ENCODE measurements at regions not wholly inside any gene's neighbourhood (a gene's known extent, or its start where the extent isn't known, plus 50 kb on each side); places are given as distances from the start of the nearest gene placed in this dataset.
"Not testable (repeated sequence)": the region's sequence is repeated elsewhere in the genome, so short reads cannot be mapped to it uniquely, and the experiment has no call there.

DNA sequence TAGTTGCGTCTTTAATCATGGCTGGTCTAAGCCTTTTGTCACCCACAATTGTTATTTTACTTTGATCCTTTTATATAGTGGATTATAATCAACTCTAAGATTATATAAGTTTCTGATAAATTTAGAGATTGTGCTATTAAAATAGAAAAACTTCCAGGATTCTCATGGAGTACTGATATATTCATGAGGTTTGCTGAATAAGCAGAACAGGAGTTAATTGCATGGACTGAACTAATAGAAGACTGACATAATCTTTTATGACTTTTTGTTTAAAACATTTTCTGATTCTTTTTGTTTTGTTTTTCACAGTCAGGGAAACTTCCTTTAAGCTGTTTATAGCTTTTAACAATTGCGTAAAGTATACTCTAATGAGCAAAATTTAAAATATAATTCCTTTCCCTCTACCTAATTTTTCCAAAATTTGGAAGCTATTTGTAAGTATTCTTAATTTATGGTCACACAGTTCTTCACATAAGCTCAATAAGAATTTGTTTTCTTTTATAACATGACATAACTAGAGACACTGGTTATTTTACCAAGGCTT lies 129.9 kb upstream of the TMEM260 start:
- intact Hi-C loops (cut with micrococcal nuclease) = no loop called here
- Mint-ChIP-seq H3K4me1 (ENCODE audit: low read depth) (peaks cover 6% of the 10 kb centered on the region), H3K27me3 (ENCODE audit: insufficient read depth) (peaks cover 9% of the 10 kb centered on the region), H3K27ac (no peak overlapping the region), H3K9me3 (peaks cover 9% of the 10 kb centered on the region), H3K36me3 (ENCODE audit: low read depth) (no peaks in the 10 kb centered on the region), H3K4me3 (no peak overlapping the region)
- no peak for DNase-seq (ENCODE audit: low spot score)

DNA sequence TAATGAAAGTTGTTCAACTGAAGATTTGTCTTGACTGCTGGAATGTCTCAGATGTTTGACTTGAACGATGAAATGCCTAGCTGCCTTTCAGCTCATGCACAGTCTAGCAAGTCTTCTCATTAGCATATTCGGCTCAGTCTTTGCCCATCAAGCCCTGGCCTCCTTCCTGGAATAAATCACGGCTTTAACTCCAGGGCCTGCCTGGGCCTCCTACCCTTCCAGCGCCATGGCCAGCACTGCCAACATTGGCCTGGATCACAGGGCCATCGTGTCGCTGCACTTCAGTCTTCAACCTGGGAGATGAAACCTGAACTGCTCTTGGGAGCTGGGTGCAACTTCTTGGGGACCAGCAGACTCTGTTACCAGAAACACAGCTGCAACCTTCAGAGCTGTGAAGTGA lies 126.7 kb upstream of the TMEM260 start:
- Mint-ChIP-seq H3K36me3 (ENCODE audit: low read depth) (no peaks in the 10 kb centered on the region), H3K4me3 (no peak overlapping the region), H3K9me3 (peaks cover 9% of the 10 kb centered on the region), H3K4me1 (ENCODE audit: low read depth) (peaks cover 3% of the 10 kb centered on the region), H3K27me3 (ENCODE audit: insufficient read depth) (peaks cover 8% of the 10 kb centered on the region), H3K27ac (no peak overlapping the region)
- no peak for DNase-seq (ENCODE audit: low spot score)
- intact Hi-C loops (cut with micrococcal nuclease) = no loop called here

DNA sequence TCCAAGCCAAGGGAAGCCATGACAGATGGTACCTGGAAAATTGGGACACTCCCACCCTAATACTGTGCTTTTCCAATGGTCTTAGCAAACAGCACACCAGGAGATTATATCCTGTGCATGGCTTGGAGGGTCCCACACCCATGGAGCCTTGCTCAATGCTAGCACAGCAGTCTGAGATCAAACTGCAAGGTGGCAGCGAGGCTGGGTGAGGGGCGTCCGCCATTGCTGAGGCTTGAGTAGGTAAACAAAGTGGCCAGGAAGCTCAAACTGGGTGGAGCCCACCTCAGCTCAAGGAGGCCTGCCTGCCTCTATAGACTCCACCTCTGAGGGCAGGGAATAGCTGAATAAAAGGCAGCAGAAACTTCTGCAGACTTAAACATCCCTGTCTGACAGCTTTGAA lies 124.9 kb upstream of the TMEM260 start:
- H3K36me3 Mint-ChIP-seq (ENCODE audit: low read depth); H3K4me1 Mint-ChIP-seq (ENCODE audit: low read depth); DNase-seq (ENCODE audit: low spot score); H3K4me3 Mint-ChIP-seq; H3K9me3 Mint-ChIP-seq; intact Hi-C loops (cut with micrococcal nuclease); H3K27me3 Mint-ChIP-seq (ENCODE audit: insufficient read depth); H3K27ac Mint-ChIP-seq: not testable (repeated sequence)

DNA sequence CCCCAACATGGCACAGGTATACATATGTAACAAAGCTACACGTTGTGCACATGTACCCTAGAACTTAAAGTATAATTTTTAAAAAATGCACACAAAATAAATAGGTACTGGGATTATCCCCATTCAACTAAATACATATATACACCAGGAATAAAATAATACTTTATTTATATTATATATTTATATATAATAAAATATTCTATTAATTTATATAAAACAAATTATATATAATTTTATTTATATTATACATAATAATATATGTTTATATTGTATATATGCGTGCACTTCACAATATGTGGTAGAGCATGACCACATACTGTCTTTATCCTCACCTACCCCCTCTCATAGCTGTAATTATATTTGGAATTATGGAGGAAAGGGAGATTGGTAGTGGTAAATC lies 119.1 kb upstream of the TMEM260 start:
- H3K36me3 Mint-ChIP-seq (ENCODE audit: low read depth) = no peaks in the 10 kb centered on the region
- no peaks in the 10 kb centered on the region for H3K4me1 Mint-ChIP-seq (ENCODE audit: low read depth)
- no peaks in the 10 kb centered on the region for H3K9me3 Mint-ChIP-seq
- no peak for DNase-seq (ENCODE audit: low spot score)
- intact Hi-C loops (cut with micrococcal nuclease) = no loop called here
- no peak overlapping the region for H3K4me3 Mint-ChIP-seq
- no peak overlapping the region for H3K27ac Mint-ChIP-seq
- peaks cover 15% of the 10 kb centered on the region for H3K27me3 Mint-ChIP-seq (ENCODE audit: insufficient read depth)

DNA sequence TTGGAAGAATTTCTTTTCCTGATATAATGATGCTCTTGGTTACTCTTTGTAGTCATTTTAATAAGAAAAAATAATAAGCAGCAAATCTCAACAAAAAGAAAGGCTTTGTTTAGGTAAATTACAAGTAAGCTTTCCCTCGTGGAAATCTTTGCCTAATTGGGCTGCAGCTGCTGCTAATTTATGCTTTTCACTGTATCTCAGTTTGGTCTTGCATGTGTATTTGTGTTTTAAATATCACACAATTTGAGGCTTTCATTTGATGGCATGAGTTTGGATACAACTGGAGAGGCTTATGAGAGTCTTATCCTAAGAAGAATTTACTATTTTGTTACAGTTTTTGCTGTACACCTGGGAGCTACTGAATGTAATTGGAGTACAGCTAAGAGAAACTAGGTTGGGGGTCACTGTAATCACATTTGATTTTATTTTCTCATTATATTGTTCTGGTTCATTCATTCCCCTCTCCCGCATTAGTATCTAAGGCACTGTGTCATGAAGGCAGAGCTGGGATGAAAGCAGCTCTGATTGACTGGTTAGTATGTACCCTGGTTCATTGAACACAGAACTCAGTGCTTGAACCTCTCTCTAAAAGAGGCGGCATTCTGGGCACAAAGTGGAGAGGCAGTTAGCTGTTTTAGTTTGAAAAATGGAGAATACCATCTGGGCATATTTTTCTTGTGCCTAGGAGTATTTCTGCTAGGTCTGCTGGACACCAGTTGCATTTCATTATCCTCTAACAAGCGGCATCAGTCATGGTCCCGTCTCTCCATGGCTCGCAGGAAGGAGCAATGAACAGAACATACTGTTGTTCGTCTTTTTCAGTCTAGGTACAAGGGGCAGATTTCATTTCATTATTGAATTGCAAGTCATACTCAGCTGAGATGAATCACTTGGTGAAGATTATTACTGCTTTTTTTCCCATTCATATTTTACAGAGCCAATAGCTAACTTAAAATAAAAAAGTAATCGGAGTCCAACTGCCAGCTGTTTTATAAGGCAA lies 118.0 kb upstream of the TMEM260 start:
- peaks cover 17% of the 10 kb centered on the region for H3K27me3 Mint-ChIP-seq (ENCODE audit: insufficient read depth)
- intact Hi-C loops (cut with micrococcal nuclease) = no loop called here

DNA sequence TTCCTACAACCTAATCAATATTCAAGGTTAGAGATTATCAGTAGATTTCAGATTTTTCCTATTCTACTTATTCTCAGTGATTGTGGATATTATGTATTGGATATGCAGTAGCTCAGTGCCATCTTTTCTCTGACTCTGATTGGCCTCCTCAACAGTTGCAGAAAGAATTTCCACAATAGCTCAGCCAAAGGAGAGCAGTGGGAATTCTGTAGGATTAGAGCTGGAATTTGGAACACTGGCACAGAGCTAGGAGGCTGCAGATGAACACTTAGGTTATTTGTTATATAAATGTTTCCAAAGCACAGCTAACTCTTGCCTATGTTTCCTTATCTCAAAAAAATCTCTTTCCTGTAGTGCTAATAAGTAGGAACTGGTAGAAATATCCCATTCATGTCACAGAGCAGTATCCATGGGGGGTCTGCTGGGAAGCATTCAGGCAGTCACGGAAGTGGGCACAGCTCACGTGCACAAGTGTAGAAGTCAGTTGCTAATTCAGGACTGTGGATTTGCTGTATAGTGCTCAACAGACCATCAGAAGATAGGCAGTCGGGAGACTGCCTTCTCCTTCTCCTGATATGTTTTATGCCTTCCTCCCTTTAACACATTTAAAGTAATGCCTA lies 116.2 kb upstream of the TMEM260 start:
- Mint-ChIP-seq H3K4me1 (ENCODE audit: low read depth) (no peaks in the 10 kb centered on the region), H3K27me3 (ENCODE audit: insufficient read depth) (peaks cover 26% of the 10 kb centered on the region), H3K27ac (no peak overlapping the region), H3K36me3 (ENCODE audit: low read depth) (no peaks in the 10 kb centered on the region), H3K9me3 (no peaks in the 10 kb centered on the region), H3K4me3 (no peak overlapping the region)
- intact Hi-C loops (cut with micrococcal nuclease) = no loop called here
- no peak for DNase-seq (ENCODE audit: low spot score)

More for the DNA sequence above, 118.0 kb upstream of the TMEM260 start:
- no peak overlapping the region for H3K27ac Mint-ChIP-seq
- no peak overlapping the region for H3K4me3 Mint-ChIP-seq
- no peak for DNase-seq (ENCODE audit: low spot score)
- no peaks in the 10 kb centered on the region for H3K36me3 Mint-ChIP-seq (ENCODE audit: low read depth)
- H3K9me3 Mint-ChIP-seq = no peaks in the 10 kb centered on the region
- no peaks in the 10 kb centered on the region for H3K4me1 Mint-ChIP-seq (ENCODE audit: low read depth)

DNA sequence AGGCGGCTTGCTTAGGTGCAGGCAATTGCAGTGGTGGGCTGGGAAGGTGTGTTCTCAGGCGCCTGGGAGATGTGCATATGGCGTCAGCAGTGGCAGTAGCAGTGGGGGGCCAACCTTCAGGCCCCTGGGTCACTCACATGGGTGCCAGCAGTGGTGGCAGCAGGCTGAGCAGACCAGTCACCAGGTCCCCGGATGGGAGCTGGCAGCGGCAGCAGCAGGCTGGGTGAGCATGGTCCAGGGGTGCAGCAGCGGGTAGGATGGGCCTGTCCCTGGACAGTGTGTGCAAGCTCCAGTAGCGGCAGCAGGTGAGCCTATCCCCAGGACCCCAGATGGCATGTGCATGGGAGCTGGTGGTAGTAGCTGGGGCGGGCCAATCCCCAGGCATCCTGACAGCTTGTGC lies 108.5 kb upstream of the TMEM260 start:
- H3K9me3 Mint-ChIP-seq = no peaks in the 10 kb centered on the region
- no peak overlapping the region for H3K4me3 Mint-ChIP-seq
- DNase-seq (ENCODE audit: low spot score) = no peak
- intact Hi-C loops (cut with micrococcal nuclease) = no loop called here
- no peak overlapping the region for H3K27ac Mint-ChIP-seq
- no peaks in the 10 kb centered on the region for H3K4me1 Mint-ChIP-seq (ENCODE audit: low read depth)
- H3K36me3 Mint-ChIP-seq (ENCODE audit: low read depth) = no peaks in the 10 kb centered on the region
- H3K27me3 Mint-ChIP-seq (ENCODE audit: insufficient read depth) = peaks cover 27% of the 10 kb centered on the region

DNA sequence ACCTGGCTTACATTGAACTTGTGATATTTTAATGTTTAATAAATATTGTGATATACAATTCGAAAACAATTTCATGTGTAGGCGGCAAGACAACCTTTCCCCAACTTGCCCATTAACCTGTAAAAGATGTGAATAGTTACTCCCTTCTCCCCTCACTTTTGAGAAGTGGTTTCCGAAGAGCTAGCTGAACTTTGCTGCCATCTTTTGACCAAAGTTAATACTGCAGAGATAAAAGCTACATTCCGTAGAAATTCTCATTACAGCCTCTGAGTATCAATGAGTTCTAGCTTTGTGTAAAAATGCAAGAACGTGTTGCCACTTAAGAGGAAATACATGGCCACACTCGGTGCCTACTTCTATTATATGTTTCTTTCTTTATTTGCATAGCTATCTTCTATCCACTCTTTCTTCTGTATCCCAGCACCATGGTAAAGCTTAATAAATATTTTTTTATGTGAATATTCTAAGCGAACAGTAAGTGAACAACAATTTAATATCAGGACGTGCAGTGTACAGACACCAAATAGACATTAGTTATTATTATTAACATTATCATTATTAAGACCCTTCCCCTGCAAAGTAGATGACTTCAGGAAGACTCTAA lies 105.1 kb upstream of the TMEM260 start:
- DNase-seq (ENCODE audit: low spot score) = no peak
- intact Hi-C loops (cut with micrococcal nuclease) = loop anchor here (1.0 to 2.0 kb wide), 4 partner anchors 742 to 1036 kb away; no protein-coding TSS in a partner anchor
- Mint-ChIP-seq H3K27ac (no peak overlapping the region), H3K36me3 (ENCODE audit: low read depth) (no peaks in the 10 kb centered on the region), H3K27me3 (ENCODE audit: insufficient read depth) (peaks cover 16% of the 10 kb centered on the region), H3K9me3 (no peaks in the 10 kb centered on the region), H3K4me3 (no peak overlapping the region), H3K4me1 (ENCODE audit: low read depth) (no peaks in the 10 kb centered on the region)

DNA sequence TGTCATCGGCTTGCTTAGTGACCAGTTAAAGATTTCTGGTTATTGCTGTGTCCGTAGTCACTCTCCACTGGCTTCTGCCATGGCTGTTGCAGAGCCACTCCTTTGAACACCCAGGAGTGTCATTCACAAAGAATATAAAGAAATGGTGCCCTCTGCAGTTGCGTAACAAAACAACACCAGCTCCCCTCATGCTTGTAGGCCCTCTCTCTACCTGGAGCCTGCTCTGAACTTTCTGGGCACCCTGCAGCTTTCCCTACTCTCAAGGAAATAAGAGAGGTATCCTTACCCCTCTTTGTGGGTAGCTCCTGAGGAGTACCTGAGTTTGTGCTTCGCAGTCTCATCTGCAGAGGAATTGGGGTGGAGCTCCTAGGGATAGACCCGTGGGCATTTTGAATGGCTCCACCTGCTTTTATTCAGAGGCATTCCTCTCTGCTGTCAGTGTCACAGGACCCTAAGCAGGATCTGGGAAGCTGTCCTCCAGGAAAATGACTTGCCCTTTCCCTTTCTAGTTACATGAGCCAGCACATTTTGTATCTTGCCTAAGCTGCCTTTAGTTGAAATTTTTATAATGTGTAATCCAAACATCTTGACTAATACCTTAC lies 97.2 kb upstream of the TMEM260 start:
- no peak overlapping the region for H3K27ac Mint-ChIP-seq
- intact Hi-C loops (cut with micrococcal nuclease) = no loop called here
- no peak overlapping the region for H3K4me3 Mint-ChIP-seq
- no peaks in the 10 kb centered on the region for H3K36me3 Mint-ChIP-seq (ENCODE audit: low read depth)
- DNase-seq (ENCODE audit: low spot score) = no peak
- H3K9me3 Mint-ChIP-seq = no peaks in the 10 kb centered on the region
- H3K4me1 Mint-ChIP-seq (ENCODE audit: low read depth) = no peaks in the 10 kb centered on the region
- H3K27me3 Mint-ChIP-seq (ENCODE audit: insufficient read depth) = peaks cover 5% of the 10 kb centered on the region

DNA sequence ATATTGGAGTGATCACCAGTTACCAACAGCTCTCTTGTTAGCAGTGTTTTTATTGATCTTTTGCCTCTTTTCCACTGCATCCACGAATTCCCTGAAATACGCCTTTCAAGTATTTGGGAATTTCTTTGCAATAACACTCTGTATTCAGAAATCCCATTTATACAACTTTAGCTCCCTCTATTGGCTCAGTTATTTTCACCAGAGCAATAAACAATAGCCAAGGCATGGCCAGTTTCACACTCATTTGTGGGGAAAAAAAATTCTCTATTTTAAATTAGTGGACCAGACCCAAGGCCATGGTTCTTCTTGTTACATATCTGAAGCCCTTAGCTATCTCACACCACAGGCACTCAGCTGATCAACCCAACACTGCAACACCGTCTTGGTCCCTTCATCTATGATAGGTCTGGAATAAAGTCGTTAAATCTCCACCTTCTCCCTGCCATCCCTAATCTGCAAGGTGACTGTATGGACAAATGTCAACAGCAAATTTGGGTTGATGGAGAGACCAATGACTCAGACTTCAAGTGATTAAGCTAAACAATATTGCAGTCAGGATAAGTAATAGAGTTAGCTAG lies 92.4 kb upstream of the TMEM260 start:
- H3K27me3 Mint-ChIP-seq (ENCODE audit: insufficient read depth) = no peaks in the 10 kb centered on the region
- intact Hi-C loops (cut with micrococcal nuclease) = no loop called here
- no peak overlapping the region for H3K27ac Mint-ChIP-seq
- peaks cover 7% of the 10 kb centered on the region for H3K4me1 Mint-ChIP-seq (ENCODE audit: low read depth)
- H3K9me3 Mint-ChIP-seq = no peaks in the 10 kb centered on the region
- H3K36me3 Mint-ChIP-seq (ENCODE audit: low read depth) = no peaks in the 10 kb centered on the region
- DNase-seq (ENCODE audit: low spot score) = no peak
- H3K4me3 Mint-ChIP-seq = no peak overlapping the region

DNA sequence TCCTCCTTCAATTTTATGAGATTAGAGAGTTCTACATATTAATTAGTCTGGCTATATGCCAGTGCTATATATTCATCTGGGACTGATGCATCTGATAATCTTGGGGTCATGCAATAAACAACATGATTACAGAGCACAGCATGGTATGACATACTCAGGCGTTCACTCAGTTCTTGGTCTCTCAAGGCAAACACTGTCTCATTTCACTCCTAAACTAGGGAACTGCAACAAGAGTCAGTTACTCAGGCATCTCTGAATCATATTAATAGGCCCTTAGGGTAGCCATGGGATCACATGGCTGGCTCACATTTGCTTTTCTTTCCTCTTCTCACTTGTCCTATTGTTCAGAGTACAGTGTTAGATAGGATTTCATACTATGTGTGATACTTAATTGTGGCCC lies 91.8 kb upstream of the TMEM260 start:
- H3K27me3 Mint-ChIP-seq (ENCODE audit: insufficient read depth) = no peaks in the 10 kb centered on the region
- H3K9me3 Mint-ChIP-seq = no peaks in the 10 kb centered on the region
- no peak overlapping the region for H3K27ac Mint-ChIP-seq
- no peaks in the 10 kb centered on the region for H3K36me3 Mint-ChIP-seq (ENCODE audit: low read depth)
- no peak for DNase-seq (ENCODE audit: low spot score)
- no peak overlapping the region for H3K4me3 Mint-ChIP-seq
- H3K4me1 Mint-ChIP-seq (ENCODE audit: low read depth) = peaks cover 7% of the 10 kb centered on the region
- intact Hi-C loops (cut with micrococcal nuclease) = no loop called here

DNA sequence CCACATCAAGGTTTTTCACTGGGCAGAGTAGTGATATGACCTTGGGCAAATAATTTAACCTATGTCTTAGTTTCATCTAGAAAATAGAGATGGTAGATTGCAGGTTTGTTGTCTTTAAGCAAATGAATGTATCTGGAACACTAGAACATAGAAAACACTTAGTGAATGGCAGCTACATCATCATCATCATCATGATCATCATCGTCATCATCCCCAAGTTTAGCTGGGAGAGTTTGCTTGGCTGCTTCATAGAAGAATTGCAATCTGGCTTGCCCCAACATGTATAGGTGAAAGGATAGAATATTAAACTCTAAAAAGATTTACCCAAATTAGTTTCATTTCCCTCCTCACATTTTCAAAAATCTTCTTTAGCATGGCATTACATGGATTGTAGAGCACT lies 91.3 kb upstream of the TMEM260 start:
- intact Hi-C loops (cut with micrococcal nuclease) = no loop called here
- peaks cover 7% of the 10 kb centered on the region for H3K4me1 Mint-ChIP-seq (ENCODE audit: low read depth)

More for the DNA sequence above, 91.3 kb upstream of the TMEM260 start:
- Mint-ChIP-seq H3K27ac (no peak overlapping the region), H3K36me3 (ENCODE audit: low read depth) (no peaks in the 10 kb centered on the region), H3K27me3 (ENCODE audit: insufficient read depth) (no peaks in the 10 kb centered on the region), H3K9me3 (no peaks in the 10 kb centered on the region), H3K4me3 (no peak overlapping the region)
- no peak for DNase-seq (ENCODE audit: low spot score)

Data from activated T-helper 1 cell treated with anti-CD3 and anti-CD28 coated beads, Interleukin-12 subunit alpha, Interleukin-12 subunit beta, Interleukin-2, Interleukin-4 antibody, amounts not matched to agents 30 ng/mL and 10 ng/mL and 1 ng/mL, durations not matched to agents 14 hours and 24 hours and 36 hours (primary cell).